Renal cortex interstitium (tissue), 11 donors: ENCODE measurements at regions not wholly inside any gene's neighbourhood (a gene's known extent, or its start where the extent isn't known, plus 50 kb on each side); places are given as distances from the start of the nearest gene placed in this dataset.

Experiments
- DNase-seq, 11 donors: peaks; one replicate each; pipeline ENCODE4 v3.0.0-alpha.2; 2013; ENCODE audit warnings: low read depth in 9 of 11, low spot score in 4 of 11; ENCODE audit errors: extremely low read depth in 1 of 11

DNA sequence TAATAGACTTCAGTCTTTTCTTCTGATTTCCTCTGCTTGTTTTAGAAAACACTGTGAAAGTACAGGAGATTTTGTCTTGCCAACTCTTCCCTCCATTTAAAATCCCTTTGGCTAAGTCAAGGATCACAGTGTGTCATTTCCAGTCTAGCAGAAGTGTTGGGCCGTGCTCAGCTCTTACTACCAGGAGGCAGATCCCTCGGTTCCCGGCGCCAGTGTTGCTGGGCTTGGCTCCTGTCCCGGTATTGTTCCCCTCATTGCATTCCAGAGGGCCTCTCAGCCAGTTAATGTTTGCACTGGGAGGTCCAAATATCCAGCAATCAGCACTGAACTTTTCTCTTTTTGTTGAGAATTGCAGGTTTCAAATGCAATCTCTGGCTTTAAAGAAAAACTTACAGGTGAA lies 612.1 kb upstream of the MGMT start:
- DNase-seq = peak; percentile 53 to 86 (median 73)

GRCh38 chr10:128855618-128856428 lies 611.2 kb upstream of the MGMT start:
- no peak for DNase-seq

GRCh38 chr10:128859738-128860386 lies 607.2 kb upstream of the MGMT start:
- DNase-seq = no peak

- DNase-seq = no peak
These were observed 606.5 kb upstream of the MGMT start for GRCh38 chr10:128860574-128860973.

DNA sequence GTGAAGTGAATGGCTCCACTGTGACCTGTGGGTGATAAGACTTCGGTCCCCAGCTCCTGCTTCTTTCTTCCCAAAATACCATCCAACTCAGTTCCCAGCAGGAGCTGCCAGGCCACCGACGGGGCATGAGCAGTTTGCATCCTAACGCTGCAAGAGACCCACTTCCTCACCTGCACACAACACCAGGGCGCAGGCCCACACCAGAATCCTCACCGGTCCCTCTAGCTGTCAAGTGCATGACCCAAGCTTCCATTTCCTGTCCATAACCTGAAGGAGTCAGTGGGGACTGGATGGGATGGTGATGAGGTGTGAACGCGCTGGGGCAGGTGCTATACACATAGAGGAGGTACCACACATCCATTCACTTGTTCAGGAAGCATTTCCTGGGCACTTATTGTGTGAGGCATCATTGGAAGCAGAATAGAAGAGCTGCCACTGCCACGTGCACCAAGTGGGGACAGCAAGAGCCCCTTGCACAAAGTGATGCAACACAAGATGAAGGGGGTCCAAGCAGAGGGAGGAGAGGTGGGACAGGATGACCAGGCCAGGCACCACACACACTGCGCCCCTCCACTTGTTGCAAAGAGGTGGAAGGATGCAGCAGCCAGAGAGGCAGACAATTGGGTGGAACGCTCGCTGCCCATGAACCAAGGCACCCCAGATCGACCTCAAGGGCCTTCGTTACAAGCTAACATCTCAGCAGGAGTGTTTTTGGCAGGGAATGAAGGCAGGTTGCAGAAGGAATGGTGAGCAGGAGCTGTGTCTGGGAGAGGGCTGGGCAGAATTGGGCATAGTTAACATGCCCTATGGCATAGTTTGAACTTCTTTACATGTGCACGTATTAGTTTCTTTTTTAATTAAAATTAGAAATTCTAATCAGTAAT lies 605.8 kb upstream of the MGMT start:
- no peak for DNase-seq

- no peak for DNase-seq
These were observed 603.6 kb upstream of the MGMT start for GRCh38 chr10:128863411-128863810.

DNA sequence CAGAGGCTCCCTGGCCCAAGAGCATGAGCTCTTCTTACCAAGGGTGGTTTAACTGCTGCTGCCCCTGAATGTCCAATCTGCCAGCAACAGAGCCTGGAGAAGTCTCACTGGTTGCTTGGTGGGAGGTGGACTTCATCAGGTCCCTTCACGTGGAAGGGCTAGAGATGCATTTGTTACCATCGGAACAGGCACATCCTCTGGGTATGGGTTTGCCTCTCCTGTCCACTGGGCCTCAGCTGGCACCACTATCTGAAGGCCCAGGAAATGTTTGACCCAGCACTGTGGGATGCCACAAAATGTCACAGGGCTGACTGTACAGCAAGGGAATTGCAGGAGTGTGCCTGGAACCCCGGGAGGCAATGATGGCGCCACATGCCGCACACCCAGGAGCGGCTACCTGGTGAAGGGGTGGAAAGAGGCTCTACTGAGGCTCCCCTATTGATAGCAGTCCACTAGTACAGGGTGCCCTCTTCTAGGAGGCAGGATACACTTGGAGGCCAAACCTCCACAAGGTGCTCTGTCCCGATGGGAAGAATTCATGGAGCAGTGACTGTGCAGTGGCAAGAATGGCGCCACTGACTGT lies 603.1 kb upstream of the MGMT start:
- no peak for DNase-seq

DNA sequence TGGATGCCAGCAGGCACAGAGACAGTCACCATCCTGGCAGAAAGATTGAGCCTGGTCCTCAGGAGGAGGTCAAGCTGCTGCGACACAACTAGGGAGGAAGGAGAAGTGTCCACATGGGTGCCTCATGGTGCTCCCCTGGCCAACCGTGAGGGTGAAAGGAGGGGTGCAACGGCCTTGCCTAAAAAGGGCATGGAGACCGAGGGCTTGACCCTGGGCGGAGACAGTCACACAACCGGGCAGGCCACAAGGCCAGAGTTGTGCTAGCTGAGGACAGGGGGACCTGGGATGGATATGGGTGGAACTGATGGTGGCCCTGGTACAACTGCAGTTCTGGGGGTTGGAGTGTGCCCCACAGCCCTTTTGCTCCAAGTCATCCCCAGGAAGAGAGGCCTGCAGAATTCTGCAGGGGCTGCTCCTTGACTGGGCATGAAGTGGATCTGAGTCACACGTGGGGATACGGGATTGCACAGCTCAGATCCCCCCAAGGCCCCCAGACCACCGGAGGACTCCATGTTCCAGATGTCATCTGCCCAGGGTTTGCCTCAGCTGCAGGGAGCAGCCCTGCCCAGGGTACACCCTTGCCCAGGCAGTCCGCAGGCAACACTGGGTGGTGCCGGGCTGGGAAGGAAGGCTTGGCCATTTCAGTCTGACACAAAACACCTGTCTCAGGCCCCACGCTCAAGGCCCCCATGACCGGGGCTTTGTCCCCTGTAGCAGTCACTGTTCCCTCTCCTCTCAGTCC lies 602.3 kb upstream of the MGMT start:
- no peak for DNase-seq

- peak in 2 of 11 donors; percentile 40 to 46 for DNase-seq
These were observed 601.4 kb upstream of the MGMT start for GRCh38 chr10:128865436-128866195.

- DNase-seq = no peak
These were observed 600.5 kb upstream of the MGMT start for GRCh38 chr10:128866551-128866950.

- DNase-seq = no peak
These were observed 599.8 kb upstream of the MGMT start for GRCh38 chr10:128867210-128867609.

- DNase-seq = no peak
These were observed 599.2 kb upstream of the MGMT start for GRCh38 chr10:128867819-128868218.

DNA sequence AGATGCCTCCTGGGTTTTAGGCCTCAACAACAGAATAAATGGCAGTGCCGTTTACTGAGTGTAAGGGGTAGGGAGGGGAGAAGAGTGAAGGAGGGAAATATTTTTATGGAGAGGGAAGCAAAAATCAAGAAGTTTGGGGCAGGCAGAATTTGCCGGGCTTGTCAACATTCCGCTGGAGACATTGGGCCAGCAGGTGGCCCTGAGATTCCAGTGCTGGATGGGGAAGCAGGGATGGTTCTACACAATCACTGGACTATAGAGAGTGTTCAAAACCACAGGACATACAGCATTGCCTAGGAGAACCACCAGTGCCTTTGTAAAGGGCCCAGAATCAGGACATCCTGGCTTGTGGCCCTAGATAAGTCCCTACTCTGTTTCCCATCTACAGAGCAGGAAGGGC lies 598.6 kb upstream of the MGMT start:
- DNase-seq = no peak

DNA sequence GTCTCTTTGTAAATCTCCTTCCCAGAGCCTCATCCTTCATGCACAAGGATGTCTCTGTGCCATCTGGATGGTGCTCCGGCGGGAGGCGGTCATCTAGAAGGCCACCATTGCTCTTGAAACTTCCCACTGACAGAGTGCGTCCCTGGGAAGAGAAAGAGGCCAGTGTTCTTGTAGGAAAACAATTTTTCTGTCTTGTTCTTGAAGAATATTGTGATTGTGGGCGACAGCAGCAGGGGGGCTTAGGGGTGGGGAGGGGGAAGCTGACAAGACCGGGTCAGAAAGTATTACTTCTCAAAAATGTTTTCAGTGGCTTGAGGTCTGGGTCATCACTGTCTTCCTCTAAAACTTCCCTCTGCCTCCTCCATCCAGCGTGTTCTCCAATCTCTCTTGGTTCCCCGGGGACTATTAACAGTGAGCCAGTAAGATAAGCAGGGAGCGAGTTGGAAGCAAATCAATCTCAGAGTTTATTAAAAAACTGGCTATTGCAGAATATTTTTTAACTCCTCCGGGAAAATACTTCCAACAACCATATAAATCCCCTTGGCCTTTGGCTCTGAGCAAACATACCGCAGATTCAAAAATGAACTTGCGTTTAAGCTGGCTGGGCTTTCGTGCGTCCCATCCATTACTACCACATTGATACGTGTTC lies 597.8 kb upstream of the MGMT start:
- peak in 2 of 11 donors; percentile 23 to 29 for DNase-seq

GRCh38 chr10:128870830-128871597 lies 596.0 kb upstream of the MGMT start:
- DNase-seq = no peak

DNA sequence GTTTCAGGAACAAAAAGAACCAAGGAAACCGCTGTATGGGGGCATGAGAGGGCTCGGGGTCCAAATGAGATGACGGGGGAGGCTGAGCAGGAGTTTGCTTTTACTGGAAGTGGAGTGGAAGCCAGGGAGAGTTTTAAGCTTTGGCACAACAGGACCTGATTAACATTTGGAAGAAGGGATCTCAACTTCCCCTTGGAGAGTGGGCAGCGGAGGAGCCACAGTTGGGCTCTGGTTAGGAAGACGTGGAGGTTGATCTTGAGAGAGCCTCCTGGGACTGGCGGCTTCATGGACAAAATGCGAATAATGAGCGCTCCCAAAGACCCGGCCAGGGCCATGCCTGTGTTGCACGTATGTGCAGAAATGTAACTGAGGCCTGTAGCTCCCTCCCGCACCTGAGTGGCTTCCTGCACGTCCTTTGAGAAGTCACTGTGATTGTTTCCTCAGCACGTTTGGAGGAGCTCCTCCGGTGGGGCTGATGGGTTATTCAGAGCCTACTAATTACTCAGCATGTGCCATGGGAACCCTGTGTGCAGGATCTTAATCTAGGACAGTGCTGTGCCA lies 595.3 kb upstream of the MGMT start:
- no peak for DNase-seq
